ENCODE measurements at regions not wholly inside any gene's neighbourhood (a gene's known extent, or its start where the extent isn't known, plus 50 kb on each side); places are given as distances from the start of the nearest gene placed in this dataset.
"Not testable (repeated sequence)": the region's sequence is repeated elsewhere in the genome, so short reads cannot be mapped to it uniquely, and the experiment has no call there.

- peak in 1 of 3 donors; percentile 52 for DNase-seq
- H3K27ac ChIP-seq = peak overlapping the region in 3 of 4 donors; percentile 14 to 77 (median 37)
- H3K27me3 ChIP-seq = no peaks in the 10 kb centered on the region
- H3K36me3 ChIP-seq = no peaks in the 10 kb centered on the region
- no peaks in the 10 kb centered on the region for H3K9me3 ChIP-seq
- peak overlapping the region in 1 of 4 donors; percentile 26 for H3K4me3 ChIP-seq
- H3K4me1 ChIP-seq = peaks cover 0 to 4% (median 2%) of the 10 kb centered on the region in 4 donors
- TF ChIP-seq POLR2A (IDR thresholded peaks at IDR 0.05) = no peak
- no peak for TF ChIP-seq CTCF (IDR thresholded peaks at IDR 0.05)
Measured at GRCh38 chr2:64932371-64933216, 56.6 kb upstream of the SLC1A4 start.

- DNase-seq = peak in 2 of 3 donors; percentile 47 to 62
- Histone ChIP-seq H3K4me3 (no peak overlapping the region), H3K27me3 (no peaks in the 10 kb centered on the region), H3K4me1 (peaks cover 0 to 9% (median 6%) of the 10 kb centered on the region in 4 donors), H3K27ac (peak overlapping the region in 1 of 4 donors; percentile 6), H3K9me3 (no peaks in the 10 kb centered on the region), H3K36me3 (no peaks in the 10 kb centered on the region)
- TF ChIP-seq POLR2A (IDR thresholded peaks at IDR 0.05) (no peak), CTCF (IDR thresholded peaks at IDR 0.05) (no peak)
Measured at GRCh38 chr2:64934530-64934929, 54.7 kb upstream of the SLC1A4 start.

- Histone ChIP-seq H3K4me3 (no peak overlapping the region), H3K27me3 (no peaks in the 10 kb centered on the region), H3K9me3 (no peaks in the 10 kb centered on the region), H3K36me3 (no peaks in the 10 kb centered on the region), H3K27ac (peak overlapping the region in 1 of 4 donors; percentile 64), H3K4me1 (peaks cover 0 to 9% (median 6%) of the 10 kb centered on the region in 4 donors)
- TF ChIP-seq POLR2A (IDR thresholded peaks at IDR 0.05) (no peak), CTCF (IDR thresholded peaks at IDR 0.05) (no peak)
- no peak for DNase-seq
Measured at GRCh38 chr2:64936809-64937208, 52.4 kb upstream of the SLC1A4 start.

- not testable (repeated sequence) for H3K36me3 ChIP-seq
Measured at GRCh38 chr2:64937314-64937686, 51.9 kb upstream of the SLC1A4 start.

GRCh38 chr2:64937687-64938491, 51.3 kb upstream of the SLC1A4 start:
- Histone ChIP-seq H3K36me3 (no peaks in the 10 kb centered on the region), H3K9me3 (no peaks in the 10 kb centered on the region), H3K4me1 (peaks cover 0 to 9% (median 6%) of the 10 kb centered on the region in 4 donors), H3K27ac (peak overlapping the region; percentile 1 to 64 (median 34)), H3K27me3 (no peaks in the 10 kb centered on the region), H3K4me3 (peak overlapping the region in 3 of 4 donors; percentile 6 to 16 (median 8))
- DNase-seq = peak; percentile 65 to 81 (median 76)
- TF ChIP-seq POLR2A (IDR thresholded peaks at IDR 0.05) (no peak), CTCF (IDR thresholded peaks at IDR 0.05) (no peak)

More at GRCh38 chr2:64937314-64937686, 51.9 kb upstream of the SLC1A4 start:
- H3K27ac ChIP-seq = peak overlapping the region in 3 of 4 donors; percentile 1 to 64 (median 55)
- H3K4me3 ChIP-seq, H3K9me3 ChIP-seq, H3K27me3 ChIP-seq, DNase-seq, H3K4me1 ChIP-seq: not testable (repeated sequence)
